ENCODE measurements at regions not wholly inside any gene's neighbourhood (a gene's known extent, or its start where the extent isn't known, plus 50 kb on each side); places are given as distances from the start of the nearest gene placed in this dataset.

DNA sequence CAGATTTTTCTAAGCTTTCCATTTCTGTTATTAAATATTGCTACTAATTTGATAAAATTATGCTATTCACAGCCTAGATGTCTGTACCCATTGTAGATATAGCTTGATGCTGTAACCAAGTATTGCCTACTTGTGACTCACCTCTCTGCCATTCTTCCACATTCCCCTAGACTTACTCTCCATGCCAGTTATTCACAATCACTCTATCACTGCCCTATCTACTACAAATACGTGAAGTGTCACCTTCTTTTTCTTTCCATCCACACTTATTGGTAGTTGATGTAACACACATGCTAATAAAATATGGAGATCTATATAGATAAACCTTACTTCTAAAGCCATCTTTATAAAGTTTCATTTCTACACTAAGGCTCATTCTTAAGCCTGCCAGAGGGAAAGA lies 179.4 kb upstream of the PACRGL start (continued):
- TF ChIP-seq MTA3 (CRISPR knock-in tag; IDR thresholded peaks at IDR 0.05), result no peak
- TF ChIP-seq ZFAT (CRISPR knock-in tag; conservative IDR thresholded peaks at IDR 0.05), result no peak
- TF ChIP-seq ZNF709 (CRISPR knock-in tag; IDR thresholded peaks at IDR 0.05), result no peak
- no peak for TF ChIP-seq KMT2A (CRISPR knock-in tag; IDR thresholded peaks at IDR 0.05)
- TF ChIP-seq SSRP1 (CRISPR knock-in tag; IDR thresholded peaks at IDR 0.05), result no peak
- TF ChIP-seq, protein P1, sequence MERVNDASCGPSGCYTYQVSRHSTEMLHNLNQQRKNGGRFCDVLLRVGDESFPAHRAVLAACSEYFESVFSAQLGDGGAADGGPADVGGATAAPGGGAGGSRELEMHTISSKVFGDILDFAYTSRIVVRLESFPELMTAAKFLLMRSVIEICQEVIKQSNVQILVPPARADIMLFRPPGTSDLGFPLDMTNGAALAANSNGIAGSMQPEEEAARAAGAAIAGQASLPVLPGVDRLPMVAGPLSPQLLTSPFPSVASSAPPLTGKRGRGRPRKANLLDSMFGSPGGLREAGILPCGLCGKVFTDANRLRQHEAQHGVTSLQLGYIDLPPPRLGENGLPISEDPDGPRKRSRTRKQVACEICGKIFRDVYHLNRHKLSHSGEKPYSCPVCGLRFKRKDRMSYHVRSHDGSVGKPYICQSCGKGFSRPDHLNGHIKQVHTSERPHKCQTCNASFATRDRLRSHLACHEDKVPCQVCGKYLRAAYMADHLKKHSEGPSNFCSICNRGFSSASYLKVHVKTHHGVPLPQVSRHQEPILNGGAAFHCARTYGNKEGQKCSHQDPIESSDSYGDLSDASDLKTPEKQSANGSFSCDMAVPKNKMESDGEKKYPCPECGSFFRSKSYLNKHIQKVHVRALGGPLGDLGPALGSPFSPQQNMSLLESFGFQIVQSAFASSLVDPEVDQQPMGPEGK (CRISPR knock-in tag; IDR thresholded peaks at IDR 0.05), result no peak
- TF ChIP-seq ZNF577 (CRISPR knock-in tag; IDR thresholded peaks at IDR 0.05; ENCODE audit: borderline replicate concordance, low read depth), result no peak
- TF ChIP-seq ZNF205 (CRISPR knock-in tag; IDR thresholded peaks at IDR 0.05), result no peak
- TF ChIP-seq, protein P2, sequence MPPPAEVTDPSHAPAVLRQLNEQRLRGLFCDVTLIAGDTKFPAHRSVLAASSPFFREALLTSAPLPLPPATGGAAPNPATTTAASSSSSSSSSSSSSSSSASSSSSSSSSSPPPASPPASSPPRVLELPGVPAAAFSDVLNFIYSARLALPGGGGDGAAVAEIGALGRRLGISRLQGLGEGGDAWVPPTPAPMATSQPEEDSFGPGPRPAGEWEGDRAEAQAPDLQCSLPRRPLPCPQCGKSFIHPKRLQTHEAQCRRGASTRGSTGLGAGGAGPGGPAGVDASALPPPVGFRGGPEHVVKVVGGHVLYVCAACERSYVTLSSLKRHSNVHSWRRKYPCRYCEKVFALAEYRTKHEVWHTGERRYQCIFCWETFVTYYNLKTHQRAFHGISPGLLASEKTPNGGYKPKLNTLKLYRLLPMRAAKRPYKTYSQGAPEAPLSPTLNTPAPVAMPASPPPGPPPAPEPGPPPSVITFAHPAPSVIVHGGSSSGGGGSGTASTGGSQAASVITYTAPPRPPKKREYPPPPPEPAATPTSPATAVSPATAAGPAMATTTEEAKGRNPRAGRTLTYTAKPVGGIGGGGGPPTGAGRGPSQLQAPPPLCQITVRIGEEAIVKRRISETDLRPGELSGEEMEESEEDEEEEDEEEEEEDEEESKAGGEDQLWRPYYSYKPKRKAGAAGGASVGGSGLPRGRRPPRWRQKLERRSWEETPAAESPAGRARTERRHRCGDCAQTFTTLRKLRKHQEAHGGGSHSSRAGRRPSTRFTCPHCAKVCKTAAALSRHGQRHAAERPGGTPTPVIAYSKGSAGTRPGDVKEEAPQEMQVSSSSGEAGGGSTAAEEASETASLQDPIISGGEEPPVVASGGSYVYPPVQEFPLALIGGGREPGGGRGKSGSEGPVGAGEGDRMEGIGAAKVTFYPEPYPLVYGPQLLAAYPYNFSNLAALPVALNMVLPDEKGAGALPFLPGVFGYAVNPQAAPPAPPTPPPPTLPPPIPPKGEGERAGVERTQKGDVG (CRISPR knock-in tag; IDR thresholded peaks at IDR 0.05; ENCODE audit: borderline replicate concordance), result no peak
- TF ChIP-seq ATF3 (CRISPR knock-in tag; IDR thresholded peaks at IDR 0.05), result no peak
- no peak for TF ChIP-seq MAZ (IDR thresholded peaks at IDR 0.05; ENCODE audit: borderline replicate concordance, low read depth, low read length)
- no peak for TF ChIP-seq MAZ (CRISPR knock-in tag; IDR thresholded peaks at IDR 0.05; ENCODE audit: low read depth)
- no peak for TF ChIP-seq ZBTB40 (IDR thresholded peaks at IDR 0.05)
- no peak for TF ChIP-seq ZBTB40 (CRISPR knock-in tag; IDR thresholded peaks at IDR 0.05)
- no peak for TF ChIP-seq SRSF9 (IDR thresholded peaks at IDR 0.05; ENCODE audit: borderline replicate concordance, insufficient read depth, low read depth, low read length, poor library complexity, severe bottlenecking)
